ENCODE measurements at regions not wholly inside any gene's neighbourhood (a gene's known extent, or its start where the extent isn't known, plus 50 kb on each side); places are given as distances from the start of the nearest gene placed in this dataset.
"Not testable (repeated sequence)": the region's sequence is repeated elsewhere in the genome, so short reads cannot be mapped to it uniquely, and the experiment has no call there.

DNA sequence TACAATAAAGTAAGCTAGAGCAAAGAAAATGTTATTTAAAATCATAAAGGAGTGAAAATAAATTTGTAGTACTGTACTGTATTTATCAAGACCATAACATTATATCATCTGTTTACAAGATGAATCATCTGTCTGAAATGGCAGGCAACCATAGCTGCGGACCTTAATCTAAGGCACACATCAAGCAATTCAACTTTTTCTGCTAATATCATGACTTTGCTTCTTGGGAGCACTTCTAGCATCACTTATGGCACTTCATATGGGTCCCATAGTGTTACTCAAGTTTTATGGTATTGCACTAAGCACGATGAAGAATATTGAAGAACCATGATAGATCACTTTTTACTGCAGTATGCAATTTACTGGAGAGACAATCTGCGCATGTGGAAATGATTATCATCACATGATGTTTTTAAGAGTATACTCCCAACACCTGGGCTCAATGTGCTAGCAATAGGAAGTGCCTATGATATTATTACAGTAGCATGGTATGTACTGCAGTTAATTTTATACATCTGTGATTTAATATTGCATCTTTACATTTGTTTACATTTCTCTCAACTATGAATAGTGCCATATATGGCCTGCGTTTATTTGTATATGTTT is 137.7 kb upstream of the NECTIN3 start:
- DNase-seq (ENCODE audit: low spot score) (no peak), ATAC-seq (no peak)
- intact Hi-C loops (cut with DNase I), result no loop called here

DNA sequence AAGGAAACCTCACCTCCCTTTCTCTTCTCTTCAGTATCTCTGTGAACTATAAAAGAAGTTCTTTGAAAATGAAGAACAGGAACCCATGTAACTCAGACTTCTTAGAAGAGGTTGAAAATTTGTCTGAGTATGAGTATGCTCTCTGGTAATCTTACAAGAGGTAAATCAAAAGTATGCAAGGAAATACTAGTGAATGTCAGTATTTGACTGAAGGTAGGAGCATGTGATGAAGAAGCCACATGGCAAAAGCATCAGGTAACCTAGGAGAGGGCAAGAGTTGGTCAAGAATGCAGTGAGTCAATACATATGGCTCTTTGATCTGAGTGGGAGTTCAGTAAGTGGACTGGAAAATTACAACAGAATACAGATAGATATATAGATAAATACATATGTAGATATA is 133.0 kb upstream of the NECTIN3 start:
- no peak for DNase-seq (ENCODE audit: low spot score)
- intact Hi-C loops (cut with DNase I), result no loop called here
- ATAC-seq, result no peak

DNA sequence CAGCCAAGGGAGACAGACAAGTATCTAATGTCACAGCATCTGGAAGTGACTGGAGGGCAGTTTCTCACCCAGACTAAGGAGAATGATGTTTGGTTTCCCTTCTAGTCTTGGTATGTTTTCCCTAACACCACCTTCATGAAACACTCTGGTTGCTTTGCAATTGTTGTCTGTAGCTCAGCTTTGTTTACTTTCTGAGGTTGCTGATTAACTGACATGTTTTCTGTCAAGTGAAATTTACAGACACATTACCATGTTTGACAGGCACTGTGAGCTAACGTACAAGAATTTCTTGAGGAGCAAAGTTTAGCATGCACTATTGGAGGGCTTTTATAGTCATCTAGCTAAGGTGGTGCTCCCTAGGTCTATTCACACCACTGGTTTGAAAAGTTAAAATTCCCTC is 131.6 kb upstream of the NECTIN3 start:
- DNase-seq (ENCODE audit: low spot score) (no peak), ATAC-seq (no peak)
- intact Hi-C loops (cut with DNase I), result no loop called here

DNA sequence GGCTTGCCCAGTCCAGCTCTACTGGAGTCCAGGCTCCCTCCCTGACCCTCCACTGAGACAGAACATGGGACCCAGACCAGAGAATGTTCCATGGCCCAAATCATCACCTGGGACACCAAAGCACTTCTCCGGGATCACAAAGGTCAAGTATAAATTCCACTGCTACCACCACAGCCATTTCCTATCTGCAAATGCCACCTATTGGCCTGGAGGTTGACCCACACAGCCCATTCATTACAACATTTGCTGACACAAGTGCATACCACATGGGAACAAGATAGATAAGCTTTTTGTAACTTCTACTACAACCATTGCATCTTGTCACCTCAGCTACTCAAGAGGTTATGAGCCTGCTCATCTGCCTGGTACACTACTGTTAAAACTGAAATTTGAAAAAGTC is 126.8 kb upstream of the NECTIN3 start:
- intact Hi-C loops (cut with DNase I), result no loop called here

DNA sequence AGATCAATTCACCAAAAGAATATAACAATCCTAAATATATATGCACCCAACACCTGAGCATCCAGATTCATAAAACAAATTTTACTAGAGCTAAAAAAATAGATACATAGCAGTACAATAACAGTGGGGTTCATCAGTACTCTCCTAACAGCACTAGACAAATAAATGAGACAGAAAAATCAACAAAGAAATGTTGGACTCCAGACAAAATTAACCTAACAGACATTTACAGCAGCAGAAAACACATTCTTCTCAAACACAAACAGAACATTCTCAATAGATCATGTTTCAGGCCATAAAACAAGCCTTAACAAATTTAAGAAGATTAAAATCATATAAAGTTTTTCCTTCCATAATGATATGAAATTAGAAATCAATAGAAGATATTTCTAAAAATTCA is 124.8 kb upstream of the NECTIN3 start:
- intact Hi-C loops (cut with DNase I), result no loop called here
- no peak for ATAC-seq
- DNase-seq (ENCODE audit: low spot score), result no peak

More for the DNA sequence above, 126.8 kb upstream of the NECTIN3 start:
- DNase-seq (ENCODE audit: low spot score) (no peak), ATAC-seq (no peak)

DNA sequence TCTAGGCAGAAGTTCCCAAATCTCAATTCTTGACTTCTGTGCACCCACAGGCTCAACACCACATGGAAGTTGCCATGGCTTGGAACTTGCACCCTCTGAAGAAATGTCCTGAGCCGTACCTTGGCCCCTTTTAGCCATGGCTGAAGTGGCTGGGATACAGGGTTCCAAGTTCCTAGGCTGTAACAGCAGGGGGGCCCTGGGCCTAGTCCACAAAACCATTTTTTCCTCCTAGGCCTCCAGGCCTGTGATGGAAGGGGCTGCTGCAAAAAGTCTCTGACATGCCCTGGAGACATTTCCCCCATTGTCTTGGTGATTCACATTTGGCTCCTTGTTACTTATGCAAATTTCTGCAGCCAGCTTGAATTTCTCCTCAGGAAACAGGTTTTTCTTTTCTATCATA is 122.4 kb upstream of the NECTIN3 start:
- ATAC-seq; intact Hi-C loops (cut with DNase I); DNase-seq (ENCODE audit: low spot score): not testable (repeated sequence)

DNA sequence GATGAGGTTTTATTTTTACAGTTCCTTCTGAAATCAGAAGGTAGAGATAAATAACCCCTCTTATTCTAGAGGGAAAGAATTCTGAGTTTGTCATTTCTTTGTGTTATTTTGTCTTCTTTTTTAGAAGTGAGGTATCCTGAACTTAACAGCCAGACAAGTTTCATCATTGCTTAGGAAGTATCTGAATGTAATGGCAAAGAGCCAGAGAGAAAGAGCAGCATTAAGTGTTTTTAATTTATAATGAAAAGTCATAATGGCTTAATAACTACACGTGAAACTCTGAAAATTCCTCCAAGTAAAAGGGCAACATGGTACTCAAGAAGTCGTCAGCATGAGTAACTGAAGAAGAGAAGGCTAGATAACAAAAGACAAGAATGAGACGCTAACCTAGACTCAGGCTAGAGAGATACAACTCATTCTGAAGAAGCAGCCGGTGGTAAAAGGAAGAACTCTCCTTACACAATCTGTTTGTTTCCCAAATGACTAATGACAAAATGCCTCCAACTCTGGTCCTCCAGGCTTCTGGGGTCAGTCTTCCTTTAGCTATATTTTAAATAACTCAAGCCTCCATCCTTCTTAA is 116.2 kb upstream of the NECTIN3 start:
- intact Hi-C loops (cut with DNase I), result no loop called here
- DNase-seq (ENCODE audit: low spot score), result no peak
- no peak for ATAC-seq

DNA sequence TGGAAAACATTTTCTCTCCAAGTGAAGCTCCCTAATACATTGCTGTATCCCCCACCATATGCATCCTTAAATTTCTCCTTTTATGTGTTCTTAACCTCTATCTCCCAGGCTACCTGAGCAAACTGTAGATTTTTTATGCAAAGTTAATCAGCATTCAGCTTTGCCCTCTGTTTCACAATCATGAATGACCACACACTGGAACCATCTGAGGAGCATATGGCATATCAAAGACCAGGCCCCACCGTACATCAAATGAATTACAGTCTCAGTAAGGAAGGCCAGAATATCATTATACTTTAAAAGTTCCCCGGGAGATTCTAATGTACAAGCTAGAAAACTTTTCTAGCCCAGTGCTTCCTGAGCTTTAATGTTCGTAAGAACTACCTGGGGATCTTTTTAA is 115.5 kb upstream of the NECTIN3 start:
- intact Hi-C loops (cut with DNase I), result no loop called here
- no peak for ATAC-seq
- no peak for DNase-seq (ENCODE audit: low spot score)

DNA sequence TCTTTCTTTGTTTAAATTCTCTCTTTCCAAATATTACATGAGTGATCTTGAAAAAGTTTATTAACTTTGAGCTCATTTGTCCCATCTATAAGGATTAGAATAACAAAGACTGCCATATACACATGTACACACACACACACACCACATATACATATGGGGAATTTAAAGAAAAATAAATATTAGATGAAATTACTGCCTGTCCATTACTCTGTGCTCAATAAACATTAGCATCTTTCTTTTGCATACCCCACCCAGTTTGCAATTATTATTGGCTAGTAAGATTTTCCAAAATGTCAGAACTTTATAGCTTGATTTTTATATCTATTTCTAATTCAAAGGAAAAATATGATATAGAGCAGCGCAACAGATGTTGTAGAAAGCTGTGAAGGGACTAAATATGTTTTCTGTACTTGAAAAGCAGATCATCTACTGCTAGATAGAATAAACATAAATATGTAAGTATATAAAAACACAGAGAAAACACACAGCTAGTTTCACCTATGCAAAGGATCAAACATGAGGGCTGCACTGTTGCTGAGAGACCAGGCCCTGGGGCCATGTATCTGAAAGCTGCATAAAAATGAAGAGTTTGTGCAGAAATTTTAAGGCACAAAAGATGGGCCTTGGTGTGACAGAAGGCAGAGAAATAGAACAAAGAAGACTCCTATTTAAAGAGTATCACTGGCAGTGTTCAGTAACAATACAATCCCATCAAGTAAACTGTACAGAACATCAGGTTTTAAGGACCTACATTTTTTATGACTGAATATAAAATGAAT is 114.2 kb upstream of the NECTIN3 start:
- intact Hi-C loops (cut with DNase I), result no loop called here
- no peak for ATAC-seq
- DNase-seq (ENCODE audit: low spot score), result no peak

DNA sequence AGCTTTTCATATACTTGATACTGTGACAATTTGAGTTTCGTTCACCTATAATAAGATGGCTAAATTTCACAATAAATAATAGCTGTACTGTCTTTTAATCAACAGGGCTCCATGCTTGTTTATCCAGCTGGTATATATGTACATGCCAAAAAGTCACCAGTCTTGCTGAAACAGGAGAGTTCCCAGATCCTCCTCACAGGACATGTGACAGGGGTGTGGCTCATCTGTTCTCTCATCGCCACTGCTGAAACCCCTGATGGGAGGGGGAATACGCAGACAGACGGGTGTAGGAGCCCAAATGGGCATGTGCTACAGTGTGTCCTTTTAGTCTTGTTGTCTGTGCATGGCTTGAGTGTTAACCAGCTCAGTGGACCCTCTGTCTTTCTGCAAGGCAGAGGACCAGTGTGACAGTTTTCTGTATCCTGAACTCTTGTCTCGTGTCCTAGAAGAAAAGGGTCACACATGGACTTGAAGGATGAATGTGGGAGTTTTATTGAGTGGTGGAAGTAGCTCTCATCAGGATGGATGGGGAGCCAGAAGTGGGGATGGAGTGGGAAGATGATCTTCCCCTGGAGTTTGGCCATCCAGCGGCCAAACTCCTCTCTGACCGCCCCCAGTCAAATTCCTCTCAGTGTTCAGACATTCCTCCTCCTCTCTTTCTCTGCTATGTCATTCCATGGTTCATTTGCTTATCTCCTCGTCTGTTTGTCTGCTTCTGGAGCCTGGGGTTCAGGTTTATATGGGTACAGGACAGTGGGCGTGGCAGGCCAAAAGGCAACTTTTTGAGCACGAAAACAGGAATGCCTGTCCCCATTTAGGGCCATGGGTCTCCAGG is 113.1 kb upstream of the NECTIN3 start:
- peak; percentile 55 for ATAC-seq
- intact Hi-C loops (cut with DNase I), result no loop called here
- DNase-seq (ENCODE audit: low spot score), result no peak

DNA sequence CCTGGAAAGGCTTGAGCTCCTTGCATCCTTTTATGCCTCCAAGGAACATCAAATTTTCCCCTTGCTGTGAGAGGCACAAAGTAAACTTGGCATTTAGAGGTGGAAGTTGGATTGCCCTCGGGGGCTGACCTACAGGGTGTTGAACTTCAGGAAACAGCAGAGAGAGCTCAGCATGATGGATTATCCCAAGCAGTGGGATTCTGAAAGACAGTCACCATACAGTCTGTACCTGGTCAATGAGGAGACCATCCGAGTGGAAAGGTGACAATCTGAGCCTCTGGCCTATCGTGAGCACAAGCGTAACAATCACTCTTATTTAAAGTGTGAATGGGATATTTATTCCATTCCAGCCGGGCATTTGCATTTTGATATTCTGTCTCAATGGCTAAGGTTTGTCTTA is 105.6 kb upstream of the NECTIN3 start:
- intact Hi-C loops (cut with DNase I), result no loop called here
- DNase-seq (ENCODE audit: low spot score) (no peak), ATAC-seq (no peak)

DNA sequence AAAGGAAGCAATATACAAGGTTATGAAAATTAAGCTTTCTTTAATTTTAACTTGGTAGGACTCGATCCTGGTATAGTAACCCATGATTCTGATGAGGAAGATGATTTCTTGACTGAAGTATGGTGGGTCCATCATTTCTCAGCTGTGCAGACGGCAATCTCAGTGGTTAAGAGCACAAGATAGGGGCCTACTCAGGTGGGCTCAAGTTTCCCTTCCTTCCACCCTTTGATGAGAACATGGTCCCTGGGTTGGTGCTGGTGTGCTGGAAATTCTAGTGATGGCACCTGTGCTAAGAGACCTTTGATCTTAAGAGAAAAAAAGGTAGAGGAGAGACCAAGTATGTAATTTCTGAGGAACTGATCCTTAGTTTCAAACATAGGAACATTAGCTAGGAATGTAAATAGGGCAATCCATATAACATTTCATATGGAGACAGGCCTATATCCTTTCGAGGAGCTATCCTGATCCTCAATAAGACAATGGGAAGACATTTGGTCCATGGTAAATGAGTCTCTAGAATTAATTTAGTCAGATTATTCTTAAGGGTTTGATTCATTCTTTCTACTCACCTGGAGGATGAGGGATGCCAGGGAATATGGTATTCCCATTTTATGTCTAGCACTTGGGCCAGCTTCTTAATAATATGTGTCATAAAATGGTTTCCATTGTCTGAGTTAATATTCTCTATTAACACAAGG is 104.5 kb upstream of the NECTIN3 start:
- ATAC-seq (no peak), DNase-seq (ENCODE audit: low spot score) (no peak)
- intact Hi-C loops (cut with DNase I), result no loop called here

DNA sequence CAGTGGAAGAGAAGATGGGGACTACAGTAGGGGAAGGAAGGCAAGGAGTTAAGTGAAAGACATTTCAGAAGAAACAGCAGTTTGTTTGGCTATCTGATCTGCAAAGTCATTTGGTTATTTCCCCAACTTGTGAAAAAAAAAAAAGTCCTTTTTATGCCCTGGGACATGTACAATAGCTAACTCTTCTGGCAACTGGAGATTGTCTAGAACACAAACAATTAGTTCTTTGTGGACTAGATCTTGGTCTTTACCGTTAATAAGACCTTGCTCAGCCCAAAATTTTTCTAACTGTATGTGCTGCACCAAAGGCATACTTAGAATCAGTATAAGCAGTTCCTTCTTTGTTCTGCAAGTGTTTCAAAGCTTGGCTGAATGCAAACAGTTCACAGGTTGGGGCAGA is 103.5 kb upstream of the NECTIN3 start:
- no peak for DNase-seq (ENCODE audit: low spot score)
- ATAC-seq, result no peak
- intact Hi-C loops (cut with DNase I), result no loop called here

DNA sequence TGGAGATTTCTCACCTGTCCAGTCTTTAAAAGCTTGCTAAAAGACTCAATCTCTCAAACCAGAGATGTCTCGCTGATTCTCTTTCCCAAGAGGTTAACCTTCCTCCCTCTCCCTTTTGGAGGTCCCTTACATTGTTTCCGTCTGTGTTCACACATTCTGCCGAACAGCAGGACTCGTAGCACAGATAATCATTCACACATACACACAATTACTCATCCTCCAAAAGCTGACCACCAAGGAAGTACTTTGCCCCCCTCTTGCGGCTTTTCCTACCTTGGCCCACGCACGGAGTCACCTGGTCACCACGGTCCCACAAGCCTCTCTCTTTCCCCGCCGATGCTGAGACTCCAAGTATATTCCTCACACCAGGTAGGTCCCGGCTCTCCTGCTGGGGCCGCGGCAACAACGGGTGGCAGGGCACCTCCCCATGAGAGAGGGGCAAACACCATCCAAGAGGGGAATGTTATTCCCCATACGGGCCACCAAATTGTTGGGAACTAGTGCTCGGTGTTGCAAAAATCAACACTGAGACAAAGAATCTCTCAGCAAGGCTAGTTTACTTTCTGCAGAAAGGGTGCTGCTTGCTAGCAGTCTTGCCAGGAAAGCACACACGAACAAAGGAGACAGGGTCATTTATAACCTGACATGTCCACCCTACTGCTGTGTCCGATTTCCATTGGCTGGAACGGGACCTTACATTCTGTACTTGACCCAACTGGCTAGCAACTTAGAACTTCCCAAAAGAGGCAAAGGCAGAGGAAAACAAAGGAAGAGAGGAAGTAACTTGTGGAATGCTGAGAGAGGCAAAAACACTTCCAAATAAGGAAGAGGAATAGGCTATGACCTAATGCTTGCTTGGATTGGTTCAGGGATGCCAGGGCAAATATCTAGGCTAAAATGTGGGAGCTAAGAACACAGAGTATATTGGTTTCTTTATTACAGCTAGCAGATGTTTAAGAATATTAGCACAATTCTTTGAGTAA is 102.1 kb upstream of the NECTIN3 start:
- intact Hi-C loops (cut with DNase I), result no loop called here
- no peak for DNase-seq (ENCODE audit: low spot score)
- ATAC-seq, result no peak

DNA sequence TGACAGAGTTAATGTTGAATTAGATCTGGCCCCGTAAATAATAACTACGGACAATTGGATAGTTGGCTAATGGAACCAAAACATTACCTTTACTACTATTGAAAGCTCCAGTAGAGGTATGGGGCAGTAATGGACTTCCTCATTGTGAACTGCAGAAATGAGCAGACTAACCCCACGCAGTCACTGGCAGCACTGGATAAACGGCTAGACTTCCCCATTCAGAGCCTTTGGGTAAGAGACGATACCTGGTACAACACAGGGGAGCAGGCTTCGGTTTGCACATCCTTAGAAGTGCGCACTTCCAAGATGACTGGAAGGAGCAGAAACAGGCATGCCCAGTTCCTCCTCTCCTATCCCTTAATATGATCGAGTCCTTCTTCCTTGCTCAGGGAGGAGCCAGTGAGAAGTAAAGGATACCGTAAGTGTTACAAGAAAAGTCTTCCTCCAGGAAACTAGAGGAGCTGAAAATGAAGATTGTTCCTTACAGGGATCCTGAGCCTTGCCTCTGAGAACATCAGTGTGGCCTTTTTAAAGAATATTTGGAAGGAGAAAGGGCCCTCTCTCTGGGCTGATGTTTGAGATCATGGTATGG is 100.5 kb upstream of the NECTIN3 start:
- no peak for ATAC-seq
- intact Hi-C loops (cut with DNase I), result no loop called here
- no peak for DNase-seq (ENCODE audit: low spot score)

DNA sequence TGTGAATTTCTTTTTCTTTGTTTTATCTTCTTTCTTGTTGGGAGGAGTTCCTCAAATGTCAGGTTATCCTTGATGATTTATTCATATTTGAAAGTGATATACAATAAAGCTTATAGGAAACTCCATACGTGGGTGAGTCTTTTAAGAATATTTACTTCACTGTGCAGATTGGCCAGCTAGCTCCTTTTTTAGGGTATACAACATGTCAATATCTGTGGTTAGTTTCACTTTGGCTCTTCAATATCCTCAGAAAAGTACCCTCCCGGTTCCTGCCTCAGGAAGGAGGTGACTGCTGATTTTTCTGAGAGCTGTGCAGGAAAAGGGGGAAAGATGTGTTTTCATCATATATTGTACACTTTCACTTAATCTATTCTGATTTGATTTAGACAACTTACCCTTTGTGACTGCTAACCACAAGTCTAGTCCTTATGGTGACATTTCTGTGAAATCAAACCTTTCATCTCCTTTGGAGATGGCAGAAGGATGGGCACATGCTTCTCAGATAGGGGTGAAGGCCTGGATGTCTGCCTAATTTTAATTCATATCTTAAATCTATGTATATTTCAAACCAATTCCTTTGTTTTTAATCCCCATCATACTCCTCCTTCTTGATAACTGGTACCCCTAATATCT is 98.2 kb upstream of the NECTIN3 start:
- DNase-seq (ENCODE audit: low spot score), result no peak
- intact Hi-C loops (cut with DNase I), result no loop called here
- no peak for ATAC-seq

DNA sequence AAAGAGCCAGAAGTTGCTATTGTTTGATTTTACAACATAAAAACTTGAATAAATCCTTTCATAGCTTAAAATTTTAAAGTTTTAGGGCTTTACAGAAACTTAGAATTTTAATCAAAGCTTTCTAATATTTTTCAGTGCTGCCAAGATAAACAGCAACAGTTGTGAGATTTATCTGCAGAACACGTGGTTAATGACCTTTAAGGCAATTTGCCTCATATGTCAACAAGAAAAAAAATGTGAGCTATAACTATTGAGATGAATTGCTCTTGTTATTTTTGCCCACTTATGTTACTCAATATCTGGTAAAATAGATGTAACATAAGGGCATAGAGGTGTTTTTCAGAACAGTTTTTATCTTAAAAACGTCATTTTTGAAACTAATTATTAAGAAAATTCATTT is 96.7 kb upstream of the NECTIN3 start:
- no peak for ATAC-seq
- DNase-seq (ENCODE audit: low spot score), result no peak
- intact Hi-C loops (cut with DNase I), result no loop called here
